GM19240 (cell line): ENCODE measurements at regions not wholly inside any gene's neighbourhood (a gene's known extent, or its start where the extent isn't known, plus 50 kb on each side); places are given as distances from the start of the nearest gene placed in this dataset.

Source experiments
- DNase-seq: peaks from one replicate; pipeline ENCODE4 v3.0.0; 2011; ENCODE audit warnings: low spot score; ENCODE audit not compliant: insufficient read length

DNA sequence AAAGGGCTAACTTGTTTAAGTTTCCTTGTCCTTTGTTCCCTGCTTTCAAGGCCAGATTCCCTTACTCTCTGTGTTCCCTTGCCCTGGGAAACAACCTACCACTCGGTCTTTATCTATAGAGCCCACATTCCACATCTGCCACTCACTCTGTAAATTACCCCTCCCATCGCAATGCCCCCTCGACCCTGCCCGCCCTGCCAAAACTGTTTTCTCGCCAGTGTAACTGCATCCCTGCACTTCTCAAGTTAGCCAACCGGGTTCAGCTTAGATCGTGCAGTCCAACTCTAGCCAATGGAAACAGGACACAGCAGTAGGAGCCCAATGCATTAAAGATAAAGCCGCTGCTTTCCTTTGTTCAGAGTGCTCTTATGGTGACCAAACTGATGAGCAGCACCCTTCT, 263.6 kb downstream of the TBL1XR1 start:
- no peak for DNase-seq

DNA sequence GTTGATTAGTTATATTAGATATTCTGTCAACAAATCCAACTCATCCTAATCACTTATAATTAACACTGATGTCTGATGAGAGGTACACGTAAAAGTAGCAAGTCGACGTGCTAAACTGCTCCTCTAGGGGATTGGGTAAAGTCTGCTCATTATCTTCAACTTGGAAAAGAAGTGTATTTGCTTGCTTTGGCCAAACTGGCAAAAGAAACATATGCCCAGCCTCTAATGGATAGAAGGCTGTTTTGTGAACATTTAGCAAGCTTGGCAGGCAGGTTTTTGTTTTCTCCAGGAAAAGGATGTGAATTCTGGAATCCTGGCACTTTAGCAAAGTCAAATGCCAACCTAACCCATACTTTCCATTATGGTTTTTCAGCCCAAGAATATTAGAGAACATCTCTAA, 264.8 kb downstream of the TBL1XR1 start:
- DNase-seq, result no peak

DNA sequence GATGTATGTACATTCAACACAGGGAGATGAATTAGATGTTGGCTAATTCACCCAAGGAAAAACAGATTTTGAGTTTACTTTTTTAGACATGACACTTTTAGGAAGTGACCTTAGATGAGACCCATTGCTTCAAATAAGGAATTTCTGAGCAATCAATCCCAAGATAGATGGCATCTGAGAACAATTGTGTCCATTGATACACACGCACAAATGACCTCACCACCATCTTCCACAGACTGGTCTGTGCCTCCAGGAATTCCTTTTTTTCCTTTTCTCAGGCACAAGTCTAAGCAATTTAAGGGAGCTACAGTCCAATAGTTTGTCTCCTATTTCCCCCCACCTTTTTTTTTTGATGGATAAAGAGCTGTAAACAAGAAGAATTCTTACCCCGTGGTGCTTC, 265.3 kb downstream of the TBL1XR1 start:
- no peak for DNase-seq

DNA sequence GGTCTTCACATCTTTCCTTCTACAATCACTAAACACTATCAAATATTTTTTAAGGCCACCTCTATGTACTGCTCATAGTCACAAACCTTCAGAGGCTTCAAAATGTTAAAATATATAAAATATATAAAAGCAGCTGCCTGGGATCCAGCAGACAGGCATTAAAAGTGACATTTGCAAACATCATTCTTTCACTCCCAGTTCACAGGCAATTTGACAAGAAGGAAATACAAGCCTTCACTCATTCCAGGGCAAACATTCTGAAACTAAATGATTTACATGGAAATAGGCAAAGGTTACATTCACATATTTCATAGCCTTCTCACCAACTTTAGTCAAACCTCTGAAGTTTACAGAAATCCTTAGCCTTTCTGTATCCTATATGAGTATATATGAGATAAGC, 266.3 kb downstream of the TBL1XR1 start:
- DNase-seq, result no peak

DNA sequence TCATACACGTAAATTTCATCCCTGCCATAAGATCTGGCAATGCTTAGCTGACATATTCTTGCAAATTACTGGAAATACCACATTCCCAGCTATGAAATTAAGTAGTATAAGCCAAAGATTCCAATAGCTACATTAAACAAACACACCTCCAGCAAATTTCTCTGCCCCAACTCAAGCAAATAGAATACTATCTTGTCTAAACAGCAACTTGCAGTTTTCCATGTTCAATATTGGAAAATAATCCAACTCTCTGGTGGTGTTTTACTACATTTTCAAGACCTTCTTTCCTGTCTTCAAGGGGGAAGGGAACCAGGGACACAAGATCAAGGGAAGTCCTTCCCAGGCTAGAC, 268.7 kb downstream of the TBL1XR1 start:
- DNase-seq, result no peak

DNA sequence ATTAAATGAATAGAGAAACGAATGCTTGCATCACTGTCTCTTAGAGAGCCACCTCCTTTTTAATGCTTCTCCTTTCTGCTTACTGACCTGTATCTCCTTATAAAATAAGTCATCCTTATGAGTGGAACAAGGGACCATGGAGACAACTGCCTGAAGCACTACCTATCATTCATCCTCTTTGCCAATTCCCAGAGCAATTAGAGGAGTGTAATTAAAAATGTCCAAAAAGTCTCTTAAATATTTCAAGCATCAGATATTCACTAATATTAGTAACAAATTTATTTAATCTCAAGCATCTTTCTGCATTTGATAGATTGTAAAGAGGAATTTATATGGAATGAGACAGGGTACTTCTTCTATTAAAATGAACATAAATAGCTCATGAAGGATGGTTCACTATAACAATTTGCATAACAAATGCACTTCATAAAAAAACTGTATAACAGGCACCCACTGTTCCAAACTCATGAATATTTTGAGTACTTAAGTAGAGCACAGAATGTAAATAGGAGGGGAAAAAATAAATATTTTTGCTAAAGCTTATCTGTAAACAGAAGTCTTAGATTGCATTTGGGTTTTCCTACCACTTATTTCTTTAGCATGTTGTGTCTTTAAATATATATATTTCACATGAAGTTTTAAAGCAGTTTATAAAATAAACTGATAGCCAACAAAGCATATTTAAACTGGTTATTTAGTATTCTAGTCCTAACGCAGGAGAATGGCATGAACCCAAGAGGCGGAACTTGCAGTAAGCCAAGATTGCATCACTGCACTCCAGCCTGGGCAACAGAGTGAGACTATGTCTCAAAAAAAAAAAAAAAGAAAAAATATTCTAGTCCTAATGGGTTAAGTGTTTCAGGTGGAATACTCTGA, 269.3 kb downstream of the TBL1XR1 start:
- no peak for DNase-seq

DNA sequence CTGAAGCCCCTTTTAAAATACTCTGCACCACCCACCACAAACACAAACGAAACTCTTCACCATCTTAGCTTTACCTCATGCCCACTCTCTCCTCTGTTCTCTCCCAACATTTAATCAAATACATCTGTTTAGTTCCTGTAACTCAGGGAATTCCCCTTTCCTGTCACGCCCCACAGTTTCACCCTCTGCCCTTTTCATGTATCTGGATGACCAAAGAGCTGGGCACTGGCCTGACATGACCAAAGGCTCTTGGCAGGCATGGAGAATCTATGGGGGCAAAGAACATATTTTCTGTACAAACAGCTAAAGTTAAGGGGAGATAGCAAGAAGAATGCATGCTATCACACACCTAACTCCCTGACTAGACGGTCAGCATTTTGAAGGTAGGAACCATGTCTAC, 270.0 kb downstream of the TBL1XR1 start:
- DNase-seq, result no peak

DNA sequence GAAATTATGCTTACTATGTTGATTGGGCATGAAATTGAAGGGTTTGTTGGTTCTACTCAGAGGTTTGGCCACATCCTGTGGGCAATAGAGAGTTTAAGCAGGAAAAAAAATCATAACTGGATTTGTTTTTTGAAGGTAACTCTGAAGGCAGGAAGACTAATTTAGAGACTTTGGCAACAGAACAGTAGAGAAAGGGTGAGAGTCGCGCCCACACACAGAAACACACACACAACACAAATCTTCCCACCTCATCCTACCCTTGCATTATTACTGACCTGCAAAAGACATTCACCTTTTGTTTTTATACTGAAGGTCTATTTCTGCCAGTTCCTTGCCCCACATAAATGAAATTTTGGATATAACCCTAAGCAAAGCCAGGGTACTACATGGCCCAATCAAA, 270.6 kb downstream of the TBL1XR1 start:
- no peak for DNase-seq

DNA sequence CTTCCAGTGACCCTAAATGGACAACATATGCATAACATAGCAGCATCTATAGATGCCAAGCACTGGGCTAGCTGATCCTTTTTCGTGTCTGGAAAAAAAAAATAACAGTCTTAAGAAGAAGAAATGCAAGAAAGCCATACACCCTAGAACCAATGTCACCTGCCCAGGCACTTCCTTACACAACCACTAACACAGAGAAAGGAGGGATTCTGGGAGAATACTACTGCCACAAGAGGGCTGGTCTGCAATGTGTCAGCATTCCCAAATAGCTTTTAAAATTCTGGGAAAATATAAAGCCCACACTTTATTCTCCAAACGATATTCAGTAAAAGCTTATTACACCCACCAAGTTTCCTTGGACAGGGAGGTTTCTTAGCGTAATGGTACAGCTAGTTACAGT, 271.2 kb downstream of the TBL1XR1 start:
- DNase-seq, result no peak

DNA sequence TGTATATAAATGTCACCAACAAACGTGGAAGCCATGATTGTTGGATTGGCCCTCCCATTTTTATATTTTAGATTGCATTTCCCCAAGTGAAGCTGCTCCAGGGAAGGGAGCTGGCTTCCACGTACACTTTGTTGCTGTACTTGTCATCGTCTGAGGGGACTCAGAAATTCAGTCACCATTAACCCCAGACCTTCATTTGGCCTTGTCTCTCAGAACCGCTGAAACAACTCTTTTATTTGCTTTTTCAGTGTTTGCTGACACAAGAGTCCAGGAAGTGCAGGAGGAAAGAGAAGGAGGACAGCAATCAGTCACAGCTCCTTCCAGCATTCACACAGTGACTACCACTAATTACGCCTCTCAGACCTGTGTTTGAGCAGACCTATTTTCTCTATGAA, 276.5 kb downstream of the TBL1XR1 start:
- no peak for DNase-seq

DNA sequence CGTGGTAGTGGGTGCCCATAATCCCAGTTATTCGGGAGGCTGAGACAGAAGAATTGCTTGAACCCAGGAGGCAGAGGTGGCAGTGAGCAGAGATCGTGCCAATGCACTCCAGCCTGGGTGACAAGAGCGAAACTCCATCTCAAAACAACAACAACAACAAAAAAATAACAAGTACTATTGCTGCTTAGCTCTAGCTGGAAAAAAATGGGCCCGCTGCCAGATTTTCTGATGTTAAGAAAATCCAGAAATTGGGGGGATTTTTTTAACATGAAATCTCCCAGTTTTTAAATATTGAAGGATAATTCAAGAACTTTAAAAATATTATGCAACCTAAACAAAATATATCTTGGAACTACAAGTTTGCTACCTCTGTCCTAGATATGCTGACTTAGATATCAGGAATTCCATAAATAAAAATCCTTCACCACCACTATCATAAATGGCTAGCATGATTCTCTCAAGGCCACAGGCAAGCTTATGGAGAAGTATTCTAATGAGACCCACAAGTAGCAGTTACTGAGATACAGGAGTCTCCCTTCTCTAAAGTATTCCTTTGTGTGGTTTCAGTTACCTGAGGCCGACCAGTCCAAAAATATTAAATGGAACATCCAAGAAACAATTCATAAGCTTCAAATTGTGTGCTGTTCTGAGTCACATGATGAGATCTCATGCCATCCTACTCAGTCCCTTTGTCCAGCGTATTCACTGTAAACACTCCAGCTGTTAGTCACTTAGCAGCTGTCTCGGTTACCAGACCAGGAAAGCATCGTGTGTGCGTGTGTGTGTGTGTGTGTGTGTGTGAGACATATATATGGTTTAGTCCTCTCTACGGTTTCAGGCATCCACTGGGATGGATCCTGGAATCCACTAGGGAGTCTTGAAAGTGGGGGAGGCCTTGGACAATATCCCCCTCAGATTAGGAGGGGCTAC, 277.2 kb downstream of the TBL1XR1 start:
- DNase-seq, result no peak

DNA sequence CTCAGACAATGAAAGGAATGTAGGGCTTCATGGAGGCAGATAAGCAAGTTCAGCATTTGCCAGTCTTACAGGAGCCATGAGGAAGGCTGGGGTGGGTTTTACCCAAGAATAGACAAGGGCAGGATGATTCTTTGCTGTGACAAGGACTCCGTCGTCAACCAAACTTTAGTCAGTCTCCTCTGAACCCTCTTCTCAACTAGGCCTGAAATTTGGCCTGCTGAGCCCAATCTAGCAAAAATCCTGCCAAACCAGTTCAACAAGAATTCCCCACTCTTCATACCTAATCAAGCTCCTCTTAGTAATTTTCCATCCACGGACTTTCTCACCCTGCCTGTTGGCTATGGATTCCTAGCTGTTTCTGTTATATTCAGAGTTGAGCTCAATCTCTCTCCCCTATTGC, 280.5 kb downstream of the TBL1XR1 start:
- DNase-seq, result no peak

DNA sequence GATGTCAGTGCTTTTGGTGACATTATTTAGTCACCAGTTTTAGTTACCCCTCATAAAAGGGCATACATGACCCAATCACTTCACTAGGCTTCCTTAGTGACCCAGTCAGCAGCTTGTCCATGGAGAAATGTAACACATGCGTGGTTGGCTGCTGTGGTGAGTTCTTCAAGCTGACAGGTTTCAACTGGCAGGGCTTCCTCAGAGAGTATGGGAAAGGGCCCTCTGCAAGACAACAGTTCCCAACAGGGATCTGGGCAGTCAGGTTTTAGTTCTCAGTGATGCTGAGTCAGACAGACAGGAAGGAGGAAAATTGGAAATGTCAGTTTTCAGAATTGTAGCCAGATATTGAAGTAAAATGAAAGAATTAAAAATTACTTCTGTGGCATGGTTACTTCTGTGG, 282.5 kb downstream of the TBL1XR1 start:
- no peak for DNase-seq

DNA sequence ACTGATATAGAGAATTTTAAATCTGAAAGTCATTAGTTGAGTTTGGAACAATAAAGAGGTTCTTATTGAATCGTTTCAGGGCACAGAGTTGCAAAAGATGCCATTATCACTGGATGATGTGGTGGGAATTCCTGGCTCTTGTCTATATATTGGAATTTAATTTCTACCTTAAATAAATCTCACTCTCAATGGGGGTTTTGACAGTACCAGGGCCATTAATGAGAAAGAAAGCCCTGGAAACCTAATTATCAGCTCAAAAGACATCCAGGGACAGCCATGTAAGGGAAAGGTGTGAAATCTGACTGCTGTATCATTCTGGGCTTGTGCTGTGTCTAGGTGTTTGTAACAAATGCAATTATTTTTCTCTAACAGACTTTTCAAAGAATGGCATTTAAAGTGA, 285.7 kb downstream of the TBL1XR1 start:
- DNase-seq, result no peak

DNA sequence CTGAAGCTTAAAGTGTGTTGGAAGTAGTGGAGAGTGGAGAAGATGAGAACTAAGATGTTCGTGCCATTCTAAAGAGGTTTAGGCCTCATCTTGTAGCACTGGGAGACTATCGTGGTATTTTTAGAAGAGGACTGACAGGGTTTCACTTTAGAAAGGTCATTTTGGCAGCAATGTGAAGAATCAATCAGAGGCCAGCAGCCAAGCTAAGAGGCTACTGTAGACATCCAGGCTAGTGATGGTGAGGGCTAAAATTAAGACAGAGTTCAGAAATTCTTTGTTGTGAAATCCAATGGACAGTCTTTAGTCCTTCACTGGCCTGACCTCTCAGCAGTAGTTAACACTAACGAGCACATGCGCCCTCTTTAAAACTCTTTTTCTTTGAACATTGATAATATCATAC, 288.2 kb downstream of the TBL1XR1 start:
- no peak for DNase-seq

DNA sequence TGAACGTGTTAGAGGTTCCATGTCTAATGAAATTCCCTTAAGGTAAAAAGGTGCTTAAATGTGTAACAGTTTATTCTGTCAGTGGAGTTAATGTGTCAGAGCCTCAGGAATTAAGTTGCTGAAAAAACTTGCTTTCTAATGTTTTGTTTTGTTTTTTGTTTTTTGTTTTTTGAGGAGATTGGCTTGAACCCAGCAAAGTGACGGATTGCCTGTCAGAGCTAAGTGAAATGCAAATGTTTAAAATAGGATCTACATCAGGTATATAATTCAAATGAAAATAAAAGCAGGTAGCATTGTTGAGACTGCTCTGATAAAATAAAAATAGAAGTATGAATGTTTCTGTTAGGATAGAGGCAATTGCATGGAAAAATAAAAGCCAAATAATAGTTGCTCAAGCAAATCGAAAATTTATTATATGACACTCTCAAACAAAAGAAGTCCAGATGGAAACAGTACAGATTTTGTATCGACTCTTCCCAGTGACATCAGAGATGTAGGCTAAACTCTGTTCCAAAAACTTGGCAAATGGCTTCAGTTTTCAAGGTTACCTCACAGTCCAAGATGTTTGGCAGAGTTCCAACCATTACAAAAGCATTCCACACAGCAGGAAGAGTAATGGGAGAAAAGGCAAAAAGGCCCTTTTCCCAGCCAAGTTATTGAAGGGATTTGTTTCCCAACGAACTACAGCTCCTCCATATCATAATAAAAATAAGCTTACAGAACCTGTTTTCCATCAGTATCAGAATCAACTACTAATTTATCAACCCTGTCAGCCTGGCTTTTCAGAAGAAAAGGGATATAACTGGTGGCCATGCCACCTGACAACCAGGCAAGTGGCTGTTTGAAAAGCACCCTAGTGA, 291.0 kb downstream of the TBL1XR1 start:
- DNase-seq, result no peak

DNA sequence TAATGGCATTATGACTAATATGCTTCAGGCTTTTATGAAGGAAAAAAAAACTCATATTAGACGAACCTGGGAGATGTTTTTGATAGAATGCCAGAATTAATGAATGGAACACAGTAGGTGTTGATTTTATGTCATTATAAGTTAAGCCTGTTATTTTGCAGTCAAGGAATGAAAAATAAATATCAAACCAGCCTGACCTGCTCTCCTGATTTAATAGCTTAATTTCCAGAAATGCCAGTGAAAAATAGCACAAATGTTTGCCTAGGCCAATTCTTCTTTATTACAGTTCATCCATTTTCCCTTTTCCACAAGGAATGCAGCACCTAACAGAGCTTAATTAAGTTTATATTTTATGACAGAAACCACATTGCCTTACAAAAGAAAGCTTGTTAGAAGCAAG, 292.0 kb downstream of the TBL1XR1 start:
- no peak for DNase-seq

DNA sequence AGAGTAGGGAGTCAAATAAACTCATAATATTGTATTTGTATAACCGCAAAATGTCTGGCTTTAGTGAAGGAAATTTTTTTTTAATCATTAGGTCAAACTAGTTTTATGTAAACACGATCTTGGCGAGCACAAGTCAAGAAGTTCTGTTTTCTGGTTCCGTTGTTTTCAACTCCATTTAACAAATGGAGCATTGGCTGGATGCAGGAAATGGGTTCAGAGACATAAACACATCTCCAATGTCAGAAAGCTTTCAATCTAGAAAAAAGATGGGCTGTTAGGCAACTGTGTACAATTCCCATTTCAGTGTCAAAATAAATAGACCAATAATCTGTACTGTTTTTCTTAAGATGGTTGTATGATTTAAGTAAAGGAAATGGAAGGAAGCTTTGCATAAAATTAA, 292.8 kb downstream of the TBL1XR1 start:
- DNase-seq, result no peak

DNA sequence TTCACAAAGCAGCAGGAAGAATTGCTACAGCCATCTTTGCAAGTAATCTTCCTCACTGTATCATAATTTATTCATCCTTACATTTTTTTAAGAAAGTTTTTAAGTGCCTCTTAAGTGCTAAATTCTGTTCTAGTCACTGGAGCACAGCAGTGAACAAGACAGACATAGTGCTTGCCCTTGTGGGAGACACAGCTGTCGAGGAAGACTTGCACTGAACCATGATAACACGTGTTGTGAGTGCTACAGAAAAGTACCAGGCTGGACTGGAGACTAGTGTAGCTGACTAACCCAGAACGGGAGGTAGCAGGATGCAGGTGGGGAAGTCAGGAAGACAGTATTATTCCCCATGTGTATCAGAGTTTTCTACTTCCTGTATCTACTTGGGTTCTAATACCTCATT, 300.6 kb downstream of the TBL1XR1 start:
- DNase-seq, result no peak

DNA sequence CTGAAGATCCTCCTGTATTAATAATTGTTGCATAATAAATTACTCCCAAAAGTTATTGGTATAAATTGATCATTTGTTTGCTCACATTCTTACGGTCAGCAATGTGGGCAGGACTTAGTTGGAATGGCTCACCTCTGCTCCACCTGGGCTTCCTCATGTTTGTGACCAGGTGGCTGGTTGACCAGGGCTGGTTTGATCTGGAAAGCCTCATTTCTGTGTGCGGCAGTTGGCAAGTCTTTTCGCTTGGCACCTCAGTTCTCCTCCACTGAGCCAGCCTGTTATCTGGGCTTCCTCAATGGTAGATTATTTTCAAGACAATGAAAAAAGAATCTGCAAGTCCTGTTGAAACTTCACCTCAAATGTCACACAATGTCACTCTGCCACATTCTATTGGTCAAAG, 301.1 kb downstream of the TBL1XR1 start:
- DNase-seq, result no peak

DNA sequence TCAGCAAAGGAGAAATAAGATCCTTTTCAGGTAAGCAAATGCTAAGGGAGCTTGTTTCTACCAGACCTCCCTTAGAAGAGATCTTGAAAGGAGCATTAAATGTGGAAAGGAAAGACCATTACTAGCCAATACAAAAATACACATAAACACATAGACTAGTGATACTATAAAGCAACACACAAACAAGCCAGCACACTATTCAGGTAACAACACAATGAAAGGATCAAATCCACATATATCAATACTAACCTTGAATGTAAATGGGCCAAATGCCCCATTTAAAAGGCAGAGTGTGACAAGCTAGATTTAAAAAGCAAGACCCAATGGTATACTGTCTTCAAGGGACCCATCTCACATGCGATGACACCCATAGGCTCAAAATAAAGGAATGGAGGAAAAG, 317.6 kb downstream of the TBL1XR1 start:
- no peak for DNase-seq

DNA sequence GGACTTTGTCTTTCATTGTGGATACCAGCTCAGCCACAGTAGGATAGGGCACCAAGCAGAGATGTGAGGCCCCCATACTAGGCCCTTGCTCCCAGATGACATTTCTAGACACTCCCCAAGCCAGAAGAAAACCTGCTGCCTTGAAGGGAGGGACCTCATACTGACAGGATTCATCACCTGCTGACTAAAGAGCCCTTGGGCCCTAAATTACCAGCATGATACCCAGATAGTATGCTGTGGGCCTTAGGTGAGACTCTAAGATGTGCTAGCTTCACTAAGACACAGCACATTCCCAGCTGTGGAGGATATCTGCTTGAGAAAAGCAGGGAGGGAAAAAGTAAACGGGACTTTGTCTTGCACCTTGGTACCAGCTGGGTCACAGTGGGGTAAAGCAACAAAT, 324.0 kb downstream of the TBL1XR1 start:
- no peak for DNase-seq
